Psoas muscle (tissue), 7 donors: ENCODE measurements at regions not wholly inside any gene's neighbourhood (a gene's known extent, or its start where the extent isn't known, plus 50 kb on each side); places are given as distances from the start of the nearest gene placed in this dataset.

Source experiments
- ATAC-seq, 4 donors: fragments of 200-7000 bp; cut with Tn5 transposase; one replicate each; pipeline ENCODE4 v1.9.1; 2020; ENCODE audit warnings: moderate library complexity in 3 of 4, mild to moderate bottlenecking in 2 of 4
- DNase-seq, 2 donors: peaks; one replicate each; pipeline ENCODE4 v3.0.0-alpha.2; 2020
- H3K27ac ChIP-seq: fragments of 200-600 bp; one replicate; pipeline ENCODE4 v1.8.0; 2022
- H3K27me3 ChIP-seq, 3 donors: fragments of 200-600 bp in 1 of 3; one replicate each; pipeline versions ENCODE4 v1.6.1 to v1.8.0; 2013 to 2022; ENCODE audit warnings: low read length in 2 of 3, mild to moderate bottlenecking in 2 of 3, moderate library complexity in 1 of 3; ENCODE audit not compliant: insufficient read depth in 3 of 3
- H3K36me3 ChIP-seq, 2 donors: fragments of 200-600 bp in 1 of 2; one replicate each; pipeline versions ENCODE4 v1.6.1 to v1.8.0; 2013 to 2022; ENCODE audit warnings: low read depth in 1 of 2, mild to moderate bottlenecking in 1 of 2, moderate library complexity in 1 of 2; ENCODE audit not compliant: insufficient read depth in 1 of 2
- H3K4me1 ChIP-seq: fragments of 200-600 bp; one replicate; pipeline ENCODE4 v1.8.0; 2022
- H3K4me3 ChIP-seq: fragments of 200-600 bp; one replicate; pipeline ENCODE4 v1.8.0; 2022; ENCODE audit warnings: mild to moderate bottlenecking
- H3K9me3 ChIP-seq: fragments of 200-600 bp; one replicate; pipeline ENCODE4 v1.8.0; 2022
- CTCF ChIP-seq: fragments of 200-600 bp; IDR thresholded peaks from one replicate; pipeline ENCODE4 v1.8.0; 2022; ENCODE audit warnings: antibody characterized with exemption
- WGBS, 3 donors: extraction: QIAGEN DNeasy Blood & Tissue Kit; methylation state at CpG; one replicate each; pipeline versions ENCODE4 v1.1.6 to v1.1.7; 2013; 5-methylcytosine and 5-hydroxymethylcytosine counted together
- intact Hi-C, 2 donors: fragments of 100-400 bp; cut with DNase I; formaldehyde crosslinking; loops; one replicate each; pipeline versions ENCODE4 v1.11.0 to v1.14.2; 2022
- donor health status: healthy with polysubstance abuse.
- donor health status: DM: no; HTN: no; CAD: no; lungs with moderate emphysema.
- donor health status: Bipolar disorder and iron deficiency.
- donor health status: healthy.
- donor health status: DM: yes; HTN: yes; CAD: no.
- donor health status: DM: no; HTN: no; CAD: no.
- donor health status: DM: yes; HTN: yes; CAD: no.

- no peaks in the 10 kb centered on the region for H3K9me3 ChIP-seq
- 44 to 52% (median 49%) methylated on average over 3 of the region's 3 CpGs for WGBS, 3 donors
- H3K27ac ChIP-seq: no peak overlapping the region
- no peaks in the 10 kb centered on the region for H3K4me1 ChIP-seq
- no peak for DNase-seq
- H3K36me3 ChIP-seq: no peaks in the 10 kb centered on the region
- TF ChIP-seq CTCF: no peak
- no peak overlapping the region for H3K4me3 ChIP-seq
- ATAC-seq: no peak
- no peaks in the 10 kb centered on the region for H3K27me3 ChIP-seq
- intact Hi-C loops: no loop called here
Observed at GRCh38 chr14:28321475-28322244, 444.9 kb upstream of the FOXG1 start.

GRCh38 chr14:28323366-28323765, 443.2 kb upstream of the FOXG1 start:
- Histone ChIP-seq H3K27ac (no peak overlapping the region), H3K36me3 (no peaks in the 10 kb centered on the region), H3K4me1 (no peaks in the 10 kb centered on the region), H3K9me3 (no peaks in the 10 kb centered on the region), H3K4me3 (no peak overlapping the region), H3K27me3 (no peaks in the 10 kb centered on the region)
- no peak for TF ChIP-seq CTCF
- ATAC-seq: no peak
- WGBS, 3 donors: 63 to 79% (median 67%) methylated on average over 4 of the region's 4 CpGs
- intact Hi-C loops: no loop called here
- DNase-seq: no peak

DNA sequence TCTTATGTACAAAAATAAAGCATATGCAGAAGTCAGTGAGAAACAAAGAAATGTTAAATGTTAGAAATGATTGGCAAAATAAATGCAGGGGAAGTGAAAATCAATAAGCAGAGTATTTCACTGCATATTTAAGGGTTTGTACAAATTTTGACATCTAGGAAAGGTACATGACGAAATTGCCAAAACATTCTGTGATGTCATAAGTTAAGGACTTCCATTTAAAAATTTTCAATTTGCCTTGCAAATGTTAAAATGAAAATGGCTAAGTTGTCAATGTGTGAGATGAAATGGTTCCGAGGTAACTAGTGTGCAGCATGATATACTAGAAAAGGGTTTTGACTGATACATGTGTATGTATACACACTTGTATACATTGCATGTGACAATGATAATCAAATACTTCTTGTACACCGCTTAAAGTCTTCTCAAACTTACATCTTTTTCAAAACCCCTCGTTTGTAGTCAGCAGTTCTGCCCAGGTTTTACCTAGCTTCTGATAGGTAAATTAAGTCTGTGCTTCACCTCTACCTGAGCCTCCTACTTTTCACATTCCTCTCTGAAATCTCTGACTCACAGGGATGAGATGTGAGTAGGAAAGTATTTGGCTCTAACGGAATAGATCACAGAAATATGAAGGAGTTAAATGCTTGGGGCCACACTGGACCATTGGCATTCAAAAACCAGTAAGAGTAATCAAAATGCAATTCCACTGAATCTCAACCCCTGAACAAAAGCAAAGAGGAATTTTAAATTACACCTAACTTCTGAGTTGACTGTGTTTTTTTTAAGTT, 442.4 kb upstream of the FOXG1 start:
- Histone ChIP-seq H3K27ac (no peak overlapping the region), H3K4me3 (no peak overlapping the region), H3K36me3 (no peaks in the 10 kb centered on the region), H3K9me3 (no peaks in the 10 kb centered on the region), H3K27me3 (no peaks in the 10 kb centered on the region), H3K4me1 (no peaks in the 10 kb centered on the region)
- TF ChIP-seq CTCF: no peak
- WGBS, 3 donors: 74 to 79% (median 78%) methylated on average over 5 of the region's 5 CpGs
- DNase-seq (no peak), ATAC-seq (no peak)
- intact Hi-C loops: no loop called here

DNA sequence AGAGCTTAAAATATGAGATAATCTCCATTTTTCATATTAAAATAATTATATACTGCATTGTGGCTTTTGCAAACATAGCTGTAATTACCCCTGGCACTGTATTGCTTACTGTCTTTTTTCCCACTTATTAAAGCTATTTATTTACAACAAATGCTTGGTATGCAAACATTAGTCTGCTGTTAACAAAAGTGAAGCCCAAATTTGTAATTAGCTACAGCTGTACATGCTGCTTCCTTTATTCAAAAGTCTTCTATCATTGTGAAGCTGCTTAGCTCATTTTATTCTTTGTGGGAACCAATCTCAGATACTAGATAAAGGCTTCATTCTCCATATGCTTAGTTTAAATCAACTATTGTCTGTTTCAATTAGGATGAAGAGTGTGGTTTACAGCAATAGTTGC, 425.8 kb upstream of the FOXG1 start:
- DNase-seq: no peak
- Histone ChIP-seq H3K4me3 (no peak overlapping the region), H3K4me1 (no peaks in the 10 kb centered on the region), H3K9me3 (no peaks in the 10 kb centered on the region), H3K27me3 (no peaks in the 10 kb centered on the region), H3K27ac (no peak overlapping the region), H3K36me3 (no peaks in the 10 kb centered on the region)
- no peak for ATAC-seq
- intact Hi-C loops: no loop called here
- no peak for TF ChIP-seq CTCF
